IMR-90 (cell line): ENCODE measurements at regions not wholly inside any gene's neighbourhood (a gene's known extent, or its start where the extent isn't known, plus 50 kb on each side); places are given as distances from the start of the nearest gene placed in this dataset.

ENCODE experiments used
- ATAC-seq: fragments of 200-7000 bp; cut with Tn5 transposase; 2 replicates; pipeline ENCODE4 v1.9.1; 2020; ENCODE audit warnings: low read depth, mild to moderate bottlenecking, moderate library complexity
- BruUV-seq: library from RNA; stranded (reverse); fragments of 400-500 nt; replicated peaks from 2 replicates; lab custom pipeline; 2021; lab: Mats Ljungman, UMichigan
- CTCF ChIA-PET: fragments of 300-600 bp; formaldehyde crosslinking; extraction: SDS; loops from one replicate; lab custom pipeline; 2021; ENCODE audit warnings: antibody characterized with exemption; lab: Yijun Ruan, JAX
- POLR2A ChIA-PET: fragments of 300-600 bp; sonication (Branson Sonifier 250); formaldehyde crosslinking; loops from one replicate; lab custom pipeline; 2022; ENCODE audit warnings: antibody characterized with exemption; ENCODE audit not compliant: unreplicated experiment; lab: Charles Lee
- DNase-seq: peaks from one replicate; pipeline ENCODE4 v3.0.0; 2013
- H2AFZ ChIP-seq: replicated peaks from 2 replicates; pipeline ENCODE3; 2013; ENCODE audit warnings: low read length, mild to moderate bottlenecking; ENCODE audit not compliant: poor library complexity
- H2AK5ac ChIP-seq: 2 replicates; pipeline ENCODE4 v1.6.1; 2013; ENCODE audit warnings: low read depth, low read length, inconsistent platforms
- H2AK9ac ChIP-seq: replicated peaks from 2 replicates; pipeline ENCODE3; 2013; ENCODE audit warnings: mild to moderate bottlenecking, low read depth, low read length, moderate library complexity; ENCODE audit not compliant: poor library complexity
- H2BK120ac ChIP-seq: 2 replicates; pipeline ENCODE4 v1.6.1; 2013; ENCODE audit warnings: low read depth, low read length, inconsistent platforms
- H2BK15ac ChIP-seq: 3 replicates; pipeline ENCODE4 v1.6.1; 2013; ENCODE audit warnings: low read depth, low read length, inconsistent platforms
- H2BK20ac ChIP-seq: 2 replicates; pipeline ENCODE4 v1.6.1; 2013; ENCODE audit warnings: low read depth, mild to moderate bottlenecking, inconsistent platforms, low read length, moderate library complexity
- H2BK5ac ChIP-seq: 2 replicates; pipeline ENCODE4 v1.6.1; 2013; ENCODE audit warnings: mild to moderate bottlenecking, low read depth, low read length, inconsistent platforms; ENCODE audit not compliant: poor library complexity, severe bottlenecking
- H3K14ac ChIP-seq: replicated peaks from 2 replicates; pipeline ENCODE4 v1.6.1; 2013; ENCODE audit warnings: low read depth, low read length, inconsistent platforms
- H3K18ac ChIP-seq: 2 replicates; pipeline ENCODE4 v1.6.1; 2013; ENCODE audit warnings: low read depth, low read length, control low read depth
- H3K23ac ChIP-seq: 2 replicates; pipeline ENCODE4 v1.6.1; 2013; ENCODE audit warnings: low read depth, low read length, inconsistent platforms
- H3K27ac ChIP-seq: 2 replicates; pipeline ENCODE4 v1.5.1; 2013; ENCODE audit warnings: mild to moderate bottlenecking, control low read depth, low read length; ENCODE audit not compliant: insufficient read depth
- H3K27me3 ChIP-seq: 2 replicates; pipeline ENCODE4 v1.6.1; 2013; ENCODE audit warnings: low read length; ENCODE audit not compliant: control insufficient read depth, insufficient read depth
- H3K36me3 ChIP-seq: 2 replicates; pipeline ENCODE4 v1.6.1; 2013; ENCODE audit warnings: low read length, mixed read lengths; ENCODE audit not compliant: control insufficient read depth, insufficient read depth
- H3K4ac ChIP-seq: 2 replicates; pipeline ENCODE4 v1.6.1; 2013; ENCODE audit warnings: low read depth, low read length, inconsistent platforms
- H3K4me1 ChIP-seq: 2 replicates; pipeline ENCODE4 v1.6.1; 2013; ENCODE audit warnings: low read length, mixed read lengths; ENCODE audit not compliant: control insufficient read depth, insufficient read depth
- H3K4me2 ChIP-seq: 2 replicates; pipeline ENCODE4 v1.6.1; 2013; ENCODE audit warnings: low read depth, mild to moderate bottlenecking, control low read depth, low read length, moderate library complexity
- H3K4me3 ChIP-seq: 2 replicates; pipeline ENCODE4 v1.5.1; 2013; ENCODE audit warnings: low read depth, mild to moderate bottlenecking, control low read depth, low read length, moderate library complexity; ENCODE audit not compliant: insufficient read depth
- H3K56ac ChIP-seq: 2 replicates; pipeline ENCODE4 v1.6.1; 2013; ENCODE audit warnings: low read length, inconsistent platforms; ENCODE audit not compliant: insufficient read depth; ENCODE audit errors: extremely low read depth
- H3K79me1 ChIP-seq, 2 experiments: 2 replicates each; pipeline ENCODE4 v1.6.1; 2013; ENCODE audit warnings: low read length in 2 of 2, inconsistent platforms in 1 of 2, low read depth in 1 of 2
- H3K9ac ChIP-seq: 2 replicates; pipeline ENCODE4 v1.6.1; 2013; ENCODE audit warnings: low read depth, low read length, control low read depth
- H3K9me1 ChIP-seq: 2 replicates; pipeline ENCODE4 v1.6.1; 2013; ENCODE audit warnings: low read length, inconsistent platforms; ENCODE audit not compliant: insufficient read depth
- H3K9me3 ChIP-seq: 2 replicates; pipeline ENCODE4 v1.6.1; 2013; ENCODE audit warnings: low read length; ENCODE audit not compliant: control insufficient read depth, insufficient read depth
- H4K20me1 ChIP-seq: 2 replicates; pipeline ENCODE4 v1.6.1; 2013; ENCODE audit warnings: low read length, inconsistent platforms; ENCODE audit not compliant: insufficient read depth
- H4K5ac ChIP-seq: 2 replicates; pipeline ENCODE4 v1.6.1; 2013; ENCODE audit warnings: mild to moderate bottlenecking, low read depth, low read length, control low read depth
- H4K8ac ChIP-seq, 2 experiments: 2 replicates each; pipeline ENCODE4 v1.6.1; 2013; ENCODE audit warnings: low read depth in 2 of 2, low read length in 2 of 2, control low read depth in 1 of 2, inconsistent platforms in 1 of 2
- H4K91ac ChIP-seq: 2 replicates; pipeline ENCODE4 v1.6.1; 2013; ENCODE audit warnings: low read depth, low read length, inconsistent platforms; ENCODE audit not compliant: insufficient read depth
- BHLHE40 ChIP-seq: fragments of 150-350 bp; IDR thresholded peaks from 2 replicates; pipeline ENCODE4 v1.6.1; 2016; ENCODE audit warnings: mild to moderate bottlenecking, low read depth, low read length
- CEBPB ChIP-seq: IDR thresholded peaks from 2 replicates; pipeline ENCODE4 v1.6.1; 2012; ENCODE audit warnings: low read depth, low read length, improper control_type of control experiment
- CTCF ChIP-seq: conservative IDR thresholded peaks from 2 replicates; pipeline ENCODE4 v1.5.1; 2012; ENCODE audit warnings: mild to moderate bottlenecking, low read depth, low read length, improper control_type of control experiment
- ELK1 ChIP-seq: fragments of 150-350 bp; IDR thresholded peaks from 2 replicates; pipeline ENCODE4 v1.6.1; 2016; ENCODE audit warnings: low read depth, mild to moderate bottlenecking, low read length, moderate library complexity, borderline replicate concordance
- FOS ChIP-seq: fragments of 150-350 bp; IDR thresholded peaks from 2 replicates; pipeline ENCODE4 v1.6.1; 2016; ENCODE audit warnings: low read depth, low read length
- MAFK ChIP-seq: IDR thresholded peaks from 2 replicates; pipeline ENCODE4 v1.6.1; 2012; ENCODE audit warnings: low read depth, low read length, improper control_type of control experiment
- MAZ ChIP-seq: IDR thresholded peaks from 2 replicates; pipeline ENCODE4 v1.6.1; 2012; ENCODE audit warnings: low read depth, mild to moderate bottlenecking, low read length, improper control_type of control experiment, moderate library complexity, borderline replicate concordance
- MXI1 ChIP-seq: IDR thresholded peaks from 2 replicates; pipeline ENCODE4 v1.6.1; 2012; ENCODE audit warnings: low read depth, mild to moderate bottlenecking, low read length, moderate library complexity, borderline replicate concordance
- NFE2L2 ChIP-seq: fragments of 150-350 bp; IDR thresholded peaks from 2 replicates; pipeline ENCODE4 v1.6.1; 2016; ENCODE audit warnings: low read depth, mild to moderate bottlenecking, low read length
- POLR2A ChIP-seq: IDR thresholded peaks from 2 replicates; pipeline ENCODE4 v1.6.1; 2012; ENCODE audit warnings: mild to moderate bottlenecking, low read depth, low read length
- RCOR1 ChIP-seq: IDR thresholded peaks from 2 replicates; pipeline ENCODE4 v1.6.1; 2012; ENCODE audit warnings: mild to moderate bottlenecking, low read length, improper control_type of control experiment; ENCODE audit not compliant: insufficient replicate concordance
- RFX5 ChIP-seq: IDR thresholded peaks from 2 replicates; pipeline ENCODE4 v1.8.0; 2012; ENCODE audit warnings: low read depth, mild to moderate bottlenecking, low read length, moderate library complexity
- SMC3 ChIP-seq: fragments of 150-350 bp; IDR thresholded peaks from 2 replicates; pipeline ENCODE4 v1.6.1; 2016; ENCODE audit warnings: low read depth, mild to moderate bottlenecking, antibody characterized with exemption, low read length, moderate library complexity
- USF2 ChIP-seq: fragments of 150-350 bp; IDR thresholded peaks from 2 replicates; pipeline ENCODE4 v1.6.1; 2017; ENCODE audit warnings: mild to moderate bottlenecking, antibody characterized with exemption, low read length, low read depth
- WGBS, 2 experiments: methylation state at CpG; one replicate each; pipeline versions ENCODE4 v1.1.5 to v1.1.7; 2013; ENCODE audit warnings: missing lambda C conversion rate in 2 of 2; ENCODE audit not compliant: insufficient read length in 1 of 2; ENCODE audit errors: extremely low coverage in 2 of 2; 5-methylcytosine and 5-hydroxymethylcytosine counted together
- dilution Hi-C: fragments of 300-500 bp; cut with HindIII; formaldehyde crosslinking; loops from one replicate; pipeline ENCODE4 v1.14.3; 2018; ENCODE audit warnings: low sequenced_read_pairs; ENCODE audit not compliant: unreplicated experiment
- in situ Hi-C: fragments of 300-500 bp; cut with MboI; formaldehyde crosslinking; loops from 3 replicates; pipeline ENCODE4 v1.14.3; 2019; ENCODE audit warnings: low sequenced_read_pairs, inconsistent platforms, mixed read lengths
- intact Hi-C: fragments of 100-400 bp; cut with micrococcal nuclease; formaldehyde crosslinking; loops from 2 replicates; pipeline ENCODE4 v1.10.0; 2022

GRCh38 chr5:170176916-170177315, 55.9 kb upstream of the C5orf58 start:
- no peak overlapping the region for H2BK15ac ChIP-seq
- H2AK5ac ChIP-seq, result no peak overlapping the region
- no peak overlapping the region for H3K4ac ChIP-seq
- BruUV-seq, result no TSS peak
- no peaks in the 10 kb centered on the region for H3K36me3 ChIP-seq
- H3K4me1 ChIP-seq, result no peaks in the 10 kb centered on the region
- no peak overlapping the region for H2BK20ac ChIP-seq
- no peak overlapping the region for H3K4me3 ChIP-seq
- no peaks in the 10 kb centered on the region for H4K20me1 ChIP-seq
- H3K14ac ChIP-seq, result no peak overlapping the region
- H3K23ac ChIP-seq, result no peak overlapping the region
- in situ Hi-C loops, result no loop called here
- H3K9me1 ChIP-seq, result no peaks in the 10 kb centered on the region
- no peaks in the 10 kb centered on the region for H3K27me3 ChIP-seq
- no peak overlapping the region for H4K8ac ChIP-seq
- no peak overlapping the region for H2AK9ac ChIP-seq
- CTCF ChIA-PET, result interaction anchor here (0.6 kb wide), 1 partner anchor 217 kb away, joined by 3 read pairs; no protein-coding TSS in a partner anchor
- H2AFZ ChIP-seq, result no peak overlapping the region
- H2BK120ac ChIP-seq, result no peak overlapping the region
- H3K4me2 ChIP-seq, result no peak overlapping the region
- no peak overlapping the region for H4K5ac ChIP-seq
- no peak overlapping the region for H3K27ac ChIP-seq
- TF ChIP-seq RCOR1 (no peak), POLR2A (no peak), SMC3 (no peak), BHLHE40 (no peak), RFX5 (no peak), MAFK (no peak), FOS (no peak), MAZ (no peak), CTCF (no peak), NFE2L2 (no peak), CEBPB (no peak), MXI1 (no peak), ELK1 (no peak), USF2 (no peak)
- no peak overlapping the region for H3K56ac ChIP-seq
- WGBS, 2 experiments, result no CpG with 5 or more reads among the region's 7 CpGs
- ATAC-seq (no peak), DNase-seq (no peak)
- POLR2A ChIA-PET, result no interaction called here
- intact Hi-C loops, result no loop called here
- H3K18ac ChIP-seq, result no peak overlapping the region
- H4K91ac ChIP-seq, result no peak overlapping the region
- no peaks in the 10 kb centered on the region for H3K9me3 ChIP-seq
- no peak overlapping the region for H2BK5ac ChIP-seq
- dilution Hi-C loops, result no loop called here
- no peaks in the 10 kb centered on the region for H3K79me1 ChIP-seq
- H3K9ac ChIP-seq, result no peak overlapping the region
